Smooth muscle cell (in vitro differentiated cells): ENCODE measurements at regions not wholly inside any gene's neighbourhood (a gene's known extent, or its start where the extent isn't known, plus 50 kb on each side); places are given as distances from the start of the nearest gene placed in this dataset.

ENCODE experiments used
- DNase-seq: peaks from one replicate; lab custom pipeline; 2025; ENCODE audit not compliant: unreplicated experiment; lab: John Stamatoyannopoulos, UW
- H2AFZ ChIP-seq: fragments of 200-600 bp; sonication (generic); 2 replicates; pipeline ENCODE4 v1.6.0; 2016; ENCODE audit warnings: antibody characterized with exemption, low read depth, mild to moderate bottlenecking
- H3F3A ChIP-seq: fragments of 200-600 bp; sonication (generic); 2 replicates; pipeline ENCODE4 v1.6.0; 2017; ENCODE audit warnings: antibody characterized with exemption, low read depth
- H3K27ac ChIP-seq: fragments of 200-600 bp; sonication (generic); 2 replicates; pipeline ENCODE4 v1.5.1; 2016; ENCODE audit warnings: low read depth, mild to moderate bottlenecking
- H3K27me3 ChIP-seq: fragments of 200-600 bp; sonication (generic); 2 replicates; pipeline ENCODE4 v1.6.1; 2016; ENCODE audit warnings: low read depth, mild to moderate bottlenecking
- H3K36me3 ChIP-seq: fragments of 200-600 bp; sonication (generic); 2 replicates; pipeline ENCODE4 v1.5.1; 2016; ENCODE audit warnings: low read depth
- H3K4me1 ChIP-seq: fragments of 200-600 bp; sonication (generic); 2 replicates; pipeline ENCODE4 v1.5.1; 2016; ENCODE audit warnings: low read depth
- H3K4me2 ChIP-seq: fragments of 200-600 bp; sonication (generic); 2 replicates; pipeline ENCODE4 v1.6.0; 2016; ENCODE audit warnings: mild to moderate bottlenecking
- H3K4me3 ChIP-seq: fragments of 200-600 bp; sonication (generic); 2 replicates; pipeline ENCODE4 v1.5.1; 2016; ENCODE audit warnings: mild to moderate bottlenecking
- H3K79me2 ChIP-seq: fragments of 200-600 bp; sonication (generic); 2 replicates; pipeline ENCODE4 v1.6.0; 2016; ENCODE audit warnings: low read depth, mild to moderate bottlenecking
- H3K9ac ChIP-seq: fragments of 200-600 bp; sonication (generic); 2 replicates; pipeline ENCODE4 v1.6.0; 2016; ENCODE audit warnings: low read depth
- H3K9me3 ChIP-seq: fragments of 200-600 bp; sonication (generic); replicated peaks from 2 replicates; pipeline ENCODE4 v1.5.1; 2016; ENCODE audit warnings: low read depth
- H4K20me1 ChIP-seq: fragments of 200-600 bp; sonication (generic); 2 replicates; pipeline ENCODE4 v1.6.0; 2016; ENCODE audit warnings: low read depth
- WGBS: methylation state at CpG from one replicate; pipeline ENCODE4 v1.1.7; 2016; ENCODE audit warnings: low lambda C conversion rate; 5-methylcytosine and 5-hydroxymethylcytosine counted together
- TF ChIP-seq, protein P1 (sequence below): fragments of 200-600 bp; sonication (generic); IDR thresholded peaks from 2 replicates; pipeline ENCODE4 v1.5.1; 2017; ENCODE audit warnings: borderline replicate concordance, mild to moderate bottlenecking, antibody characterized with exemption; ENCODE audit not compliant: insufficient read depth, poor library complexity, severe bottlenecking

GRCh38 chr20:60652615-60653014 lies 599.4 kb upstream of the CDH4 start:
- 84% methylated on average over 4 of the region's 4 CpGs for WGBS
- Histone ChIP-seq H2AFZ (no peak overlapping the region), H3K36me3 (no peaks in the 10 kb centered on the region), H4K20me1 (no peaks in the 10 kb centered on the region), H3F3A (no peaks in the 10 kb centered on the region), H3K4me1 (no peaks in the 10 kb centered on the region), H3K9ac (no peak overlapping the region), H3K4me3 (no peak overlapping the region), H3K9me3 (no peaks in the 10 kb centered on the region), H3K79me2 (no peaks in the 10 kb centered on the region), H3K27me3 (no peaks in the 10 kb centered on the region), H3K27ac (no peak overlapping the region), H3K4me2 (no peak overlapping the region)
- no peak for DNase-seq
- TF ChIP-seq, protein P1, sequence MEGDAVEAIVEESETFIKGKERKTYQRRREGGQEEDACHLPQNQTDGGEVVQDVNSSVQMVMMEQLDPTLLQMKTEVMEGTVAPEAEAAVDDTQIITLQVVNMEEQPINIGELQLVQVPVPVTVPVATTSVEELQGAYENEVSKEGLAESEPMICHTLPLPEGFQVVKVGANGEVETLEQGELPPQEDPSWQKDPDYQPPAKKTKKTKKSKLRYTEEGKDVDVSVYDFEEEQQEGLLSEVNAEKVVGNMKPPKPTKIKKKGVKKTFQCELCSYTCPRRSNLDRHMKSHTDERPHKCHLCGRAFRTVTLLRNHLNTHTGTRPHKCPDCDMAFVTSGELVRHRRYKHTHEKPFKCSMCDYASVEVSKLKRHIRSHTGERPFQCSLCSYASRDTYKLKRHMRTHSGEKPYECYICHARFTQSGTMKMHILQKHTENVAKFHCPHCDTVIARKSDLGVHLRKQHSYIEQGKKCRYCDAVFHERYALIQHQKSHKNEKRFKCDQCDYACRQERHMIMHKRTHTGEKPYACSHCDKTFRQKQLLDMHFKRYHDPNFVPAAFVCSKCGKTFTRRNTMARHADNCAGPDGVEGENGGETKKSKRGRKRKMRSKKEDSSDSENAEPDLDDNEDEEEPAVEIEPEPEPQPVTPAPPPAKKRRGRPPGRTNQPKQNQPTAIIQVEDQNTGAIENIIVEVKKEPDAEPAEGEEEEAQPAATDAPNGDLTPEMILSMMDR = no peak

DNA sequence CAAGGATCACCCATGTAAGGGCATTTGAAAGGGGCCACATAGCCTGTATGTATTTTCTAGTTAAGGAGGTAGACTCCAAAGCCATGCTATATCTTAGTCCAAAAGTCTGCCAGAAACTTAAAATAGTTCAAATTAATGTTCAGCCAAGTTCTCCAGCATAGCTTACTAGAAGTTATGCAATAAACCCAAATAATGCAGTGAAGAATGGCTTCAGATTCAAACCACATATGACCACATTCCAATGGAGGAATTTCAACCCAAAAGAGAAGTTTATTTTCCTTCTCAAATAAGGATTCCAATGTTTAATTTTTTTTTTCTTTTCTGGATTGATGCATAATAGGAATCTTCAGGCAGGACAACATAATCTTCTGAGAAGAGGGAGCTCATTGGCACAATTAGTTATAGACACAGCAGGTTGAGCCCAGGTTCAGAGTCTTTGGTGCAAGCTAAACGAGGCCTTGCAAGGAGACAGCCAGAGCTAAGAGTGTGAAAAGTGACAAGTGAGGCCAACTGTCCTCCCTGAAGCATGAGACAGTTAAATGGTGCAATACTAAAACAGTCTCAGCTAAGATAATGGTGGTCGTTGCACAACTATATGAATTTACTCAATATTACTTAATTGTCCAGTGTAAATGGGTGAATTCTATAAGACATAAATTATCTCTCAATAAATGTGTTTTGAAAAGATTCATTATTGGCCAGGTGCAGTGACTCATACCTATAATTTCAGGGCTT lies 598.8 kb upstream of the CDH4 start:
- DNase-seq = no peak
- WGBS = 84% methylated on average over 2 of the region's 2 CpGs

GRCh38 chr20:60658681-60659080 lies 593.4 kb upstream of the CDH4 start:
- no peaks in the 10 kb centered on the region for H3F3A ChIP-seq
- TF ChIP-seq, protein P1 = no peak
- no peak overlapping the region for H3K4me2 ChIP-seq

More for the DNA sequence above, 598.8 kb upstream of the CDH4 start:
- Histone ChIP-seq H3K4me3 (no peak overlapping the region), H3K4me1 (no peaks in the 10 kb centered on the region), H3K27ac (no peak overlapping the region), H3F3A (no peaks in the 10 kb centered on the region), H3K36me3 (no peaks in the 10 kb centered on the region), H3K79me2 (no peaks in the 10 kb centered on the region), H3K27me3 (no peaks in the 10 kb centered on the region), H4K20me1 (no peaks in the 10 kb centered on the region), H2AFZ (no peak overlapping the region), H3K4me2 (no peak overlapping the region), H3K9ac (no peak overlapping the region), H3K9me3 (no peaks in the 10 kb centered on the region)
- TF ChIP-seq, protein P1 = no peak

DNA sequence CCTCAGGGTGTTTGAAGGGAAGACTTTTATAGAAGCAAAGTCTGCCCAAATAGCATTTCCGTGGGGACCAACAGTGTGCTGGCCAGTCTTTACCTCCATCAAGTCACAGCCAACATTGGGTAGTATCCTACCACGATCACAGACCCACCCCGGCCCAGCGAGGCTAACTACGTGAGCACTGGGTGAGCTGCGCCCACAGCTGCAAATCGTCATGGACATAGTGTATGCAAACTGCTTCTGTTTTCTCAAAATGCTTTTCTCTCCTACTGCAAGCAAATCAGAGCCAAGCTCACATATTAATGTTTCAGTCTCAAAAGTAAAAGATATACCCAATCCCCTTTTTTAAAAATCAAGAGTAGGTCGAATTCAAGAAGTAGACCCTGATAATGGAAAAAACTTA lies 592.8 kb upstream of the CDH4 start:
- Histone ChIP-seq H3K4me1 (no peaks in the 10 kb centered on the region), H3K9ac (no peak overlapping the region), H3K27ac (no peak overlapping the region), H3K4me3 (no peak overlapping the region), H3F3A (no peaks in the 10 kb centered on the region), H3K4me2 (no peak overlapping the region), H2AFZ (no peak overlapping the region), H3K36me3 (no peaks in the 10 kb centered on the region), H3K27me3 (no peaks in the 10 kb centered on the region), H4K20me1 (no peaks in the 10 kb centered on the region), H3K9me3 (no peaks in the 10 kb centered on the region), H3K79me2 (no peaks in the 10 kb centered on the region)
- 91% methylated on average over 8 of the region's 8 CpGs for WGBS
- TF ChIP-seq, protein P1 = no peak
- DNase-seq = no peak

More at GRCh38 chr20:60658681-60659080, 593.4 kb upstream of the CDH4 start:
- DNase-seq = no peak
- 58% methylated on average over 10 of the region's 13 CpGs for WGBS
- Histone ChIP-seq H3K4me1 (no peaks in the 10 kb centered on the region), H2AFZ (no peak overlapping the region), H3K27me3 (no peaks in the 10 kb centered on the region), H3K9me3 (no peaks in the 10 kb centered on the region), H3K4me3 (no peak overlapping the region), H3K9ac (no peak overlapping the region), H3K36me3 (no peaks in the 10 kb centered on the region), H3K79me2 (no peaks in the 10 kb centered on the region), H3K27ac (no peak overlapping the region), H4K20me1 (no peaks in the 10 kb centered on the region)
